H1 (cell line): ENCODE measurements at regions not wholly inside any gene's neighbourhood (a gene's known extent, or its start where the extent isn't known, plus 50 kb on each side); places are given as distances from the start of the nearest gene placed in this dataset.

Source experiments
- GABPA ChIP-seq: IDR thresholded peaks from 2 replicates; pipeline ENCODE4 v1.6.1; 2011; ENCODE audit warnings: mild to moderate bottlenecking, low read length, moderate library complexity, borderline replicate concordance; ENCODE audit not compliant: insufficient read depth
- TF ChIP-seq, protein P1 (sequence below), 3 experiments: IDR thresholded peaks; 1 replicate in 2 of 3; 2 replicates in 1 of 3; pipeline versions ENCODE4 v1.5.1 to v1.6.1; 2011; ENCODE audit warnings: low read length in 3 of 3, mild to moderate bottlenecking in 3 of 3, inconsistent platforms in 2 of 3, low read depth in 1 of 3, moderate library complexity in 1 of 3; ENCODE audit not compliant: insufficient read depth in 1 of 3; ENCODE audit errors: control extremely low read depth in 1 of 3

DNA sequence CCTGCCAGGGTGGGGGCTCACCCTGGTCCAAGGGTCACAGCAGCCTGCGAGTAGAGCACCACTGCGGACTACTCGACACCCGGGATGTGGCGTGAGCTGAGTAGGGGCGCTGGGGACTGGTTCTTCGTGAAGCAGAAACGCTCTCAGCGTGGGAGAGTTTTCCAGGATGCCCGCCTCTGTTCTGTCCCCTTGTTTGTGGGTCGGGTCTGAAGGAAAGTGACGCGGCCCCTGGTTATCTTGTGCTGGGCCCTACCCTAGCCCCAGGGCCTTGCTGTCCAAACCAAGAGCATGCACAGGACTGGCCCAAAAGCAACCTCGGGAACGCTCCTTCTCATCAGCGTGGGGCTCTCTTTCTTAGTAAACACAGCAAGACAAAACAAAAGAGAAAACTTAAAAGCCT, 303.3 kb downstream of the IRF8 start:
- TF ChIP-seq, protein P1, sequence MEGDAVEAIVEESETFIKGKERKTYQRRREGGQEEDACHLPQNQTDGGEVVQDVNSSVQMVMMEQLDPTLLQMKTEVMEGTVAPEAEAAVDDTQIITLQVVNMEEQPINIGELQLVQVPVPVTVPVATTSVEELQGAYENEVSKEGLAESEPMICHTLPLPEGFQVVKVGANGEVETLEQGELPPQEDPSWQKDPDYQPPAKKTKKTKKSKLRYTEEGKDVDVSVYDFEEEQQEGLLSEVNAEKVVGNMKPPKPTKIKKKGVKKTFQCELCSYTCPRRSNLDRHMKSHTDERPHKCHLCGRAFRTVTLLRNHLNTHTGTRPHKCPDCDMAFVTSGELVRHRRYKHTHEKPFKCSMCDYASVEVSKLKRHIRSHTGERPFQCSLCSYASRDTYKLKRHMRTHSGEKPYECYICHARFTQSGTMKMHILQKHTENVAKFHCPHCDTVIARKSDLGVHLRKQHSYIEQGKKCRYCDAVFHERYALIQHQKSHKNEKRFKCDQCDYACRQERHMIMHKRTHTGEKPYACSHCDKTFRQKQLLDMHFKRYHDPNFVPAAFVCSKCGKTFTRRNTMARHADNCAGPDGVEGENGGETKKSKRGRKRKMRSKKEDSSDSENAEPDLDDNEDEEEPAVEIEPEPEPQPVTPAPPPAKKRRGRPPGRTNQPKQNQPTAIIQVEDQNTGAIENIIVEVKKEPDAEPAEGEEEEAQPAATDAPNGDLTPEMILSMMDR (IDR thresholded peaks at IDR 0.05; ENCODE audit: control extremely low read depth in 1 of 3, insufficient read depth in 1 of 3, low read depth in 1 of 3, low read length in 3 of 3): no peak
- TF ChIP-seq GABPA: no peak
